ENCODE measurements at regions not wholly inside any gene's neighbourhood (a gene's known extent, or its start where the extent isn't known, plus 50 kb on each side); places are given as distances from the start of the nearest gene placed in this dataset.

- Histone ChIP-seq H3K9ac (ENCODE audit: low read depth, low read length) (no peak overlapping the region), H2BK20ac (ENCODE audit: low read depth, low read length) (no peak overlapping the region), H3K56ac (ENCODE audit: extremely low read depth, insufficient read depth, low read length) (no peak overlapping the region), H3K36me3 (ENCODE audit: control insufficient read depth, insufficient read depth, low read length) (no peaks in the 10 kb centered on the region), H3K27me3 (ENCODE audit: control insufficient read depth, insufficient read depth, low read length) (peaks cover 15% of the 10 kb centered on the region; the same call in 1 of the 2 replicates), H3K4me3 (ENCODE audit: insufficient read depth, low read depth, low read length) (no peak overlapping the region), H3K79me1 (ENCODE audit: low read depth in 1 of 2, low read length in 2 of 2) (no peaks in the 10 kb centered on the region), H2BK5ac (ENCODE audit: low read depth, low read length, poor library complexity, severe bottlenecking) (no peak overlapping the region), H2AK9ac (replicated peaks; ENCODE audit: low read depth, low read length, poor library complexity) (no peak overlapping the region), H3K9me1 (ENCODE audit: insufficient read depth, low read length) (no peaks in the 10 kb centered on the region), H3K4me2 (ENCODE audit: low read depth, low read length) (no peak overlapping the region), H3K4me1 (ENCODE audit: control insufficient read depth, insufficient read depth, low read length) (no peaks in the 10 kb centered on the region), H3K23ac (ENCODE audit: low read depth, low read length) (no peak overlapping the region), H4K5ac (ENCODE audit: low read depth, low read length) (no peak overlapping the region), H3K18ac (ENCODE audit: low read depth, low read length) (no peak overlapping the region), H3K9me3 (ENCODE audit: control insufficient read depth, insufficient read depth, low read length) (no peaks in the 10 kb centered on the region), H4K20me1 (ENCODE audit: insufficient read depth, low read length) (no peaks in the 10 kb centered on the region), H3K14ac (replicated peaks; ENCODE audit: low read depth, low read length) (no peak overlapping the region), H4K8ac (ENCODE audit: low read depth in 2 of 2, low read length in 2 of 2) (no peak overlapping the region), H3K4ac (ENCODE audit: low read depth, low read length) (no peak overlapping the region), H2AFZ (replicated peaks; ENCODE audit: low read length, poor library complexity) (no peak overlapping the region), H2BK120ac (ENCODE audit: low read depth, low read length) (no peak overlapping the region), H4K91ac (ENCODE audit: insufficient read depth, low read depth, low read length) (no peak overlapping the region), H2AK5ac (ENCODE audit: low read depth, low read length) (no peak overlapping the region), H3K27ac (ENCODE audit: insufficient read depth, low read length) (no peak overlapping the region), H2BK15ac (ENCODE audit: low read depth, low read length) (no peak overlapping the region)
- DNase-seq (no peak), ATAC-seq (ENCODE audit: low read depth) (no peak)
- ChIA-PET POLR2A (ENCODE audit: unreplicated experiment) (no interaction called here), CTCF (interaction anchor here (0.7 kb wide), 1 partner anchor 14 kb away, joined by 3 read pairs; no protein-coding TSS in a partner anchor)
- in situ Hi-C loops (cut with MboI; ENCODE audit: low sequenced_read_pairs) (no loop called here), intact Hi-C loops (cut with micrococcal nuclease) (no loop called here), dilution Hi-C loops (cut with HindIII; ENCODE audit: low sequenced_read_pairs, unreplicated experiment) (no loop called here)
- no CpG with 5 or more reads among the region's 5 CpGs for WGBS, 2 experiments (ENCODE audit: extremely low coverage in 2 of 2, insufficient read length in 1 of 2)
- no peak for TF ChIP-seq FOS (IDR thresholded peaks at IDR 0.05; ENCODE audit: low read depth, low read length)
- no peak for TF ChIP-seq RFX5 (IDR thresholded peaks at IDR 0.05; ENCODE audit: low read depth, low read length)
- no peak for TF ChIP-seq CHD1 (IDR thresholded peaks at IDR 0.05; ENCODE audit: low read depth, low read length)
- no peak for TF ChIP-seq MAFK (IDR thresholded peaks at IDR 0.05; ENCODE audit: low read depth, low read length)
- no peak for TF ChIP-seq USF2 (IDR thresholded peaks at IDR 0.05; ENCODE audit: low read depth, low read length)
- no peak for TF ChIP-seq CTCF (conservative IDR thresholded peaks at IDR 0.05; ENCODE audit: low read depth, low read length)
- no peak for TF ChIP-seq NFE2L2 (IDR thresholded peaks at IDR 0.05; ENCODE audit: low read depth, low read length)
- TF ChIP-seq BHLHE40 (IDR thresholded peaks at IDR 0.05; ENCODE audit: low read depth, low read length): no peak
- TF ChIP-seq RCOR1 (IDR thresholded peaks at IDR 0.05; ENCODE audit: insufficient replicate concordance, low read length): no peak
- TF ChIP-seq POLR2A (IDR thresholded peaks at IDR 0.05; ENCODE audit: low read depth, low read length): no peak
- no peak for TF ChIP-seq ELK1 (IDR thresholded peaks at IDR 0.05; ENCODE audit: borderline replicate concordance, low read depth, low read length)
- TF ChIP-seq SMC3 (IDR thresholded peaks at IDR 0.05; ENCODE audit: low read depth, low read length): no peak
- TF ChIP-seq CEBPB (IDR thresholded peaks at IDR 0.05; ENCODE audit: low read depth, low read length): no peak
- TF ChIP-seq MXI1 (IDR thresholded peaks at IDR 0.05; ENCODE audit: borderline replicate concordance, low read depth, low read length): no peak
- no peak for TF ChIP-seq MAZ (IDR thresholded peaks at IDR 0.05; ENCODE audit: borderline replicate concordance, low read depth, low read length)
- no TSS peak for BruUV-seq (replicated peaks)
These were observed 62.8 kb upstream of the CCND1 start for GRCh38 chr11:69578167-69578566.

All from IMR-90 (cell line).